Body of pancreas (tissue), 4 donors: ENCODE measurements at regions not wholly inside any gene's neighbourhood (a gene's known extent, or its start where the extent isn't known, plus 50 kb on each side); places are given as distances from the start of the nearest gene placed in this dataset.

ENCODE experiments used
- ATAC-seq: fragments of 150-250 bp; one replicate; pipeline ENCODE4 v1.9.1; 2016
- DNase-seq, 4 donors: peaks; one replicate each; pipeline ENCODE4 v3.0.0-alpha.2; 2019
- H3K27ac ChIP-seq, 4 donors: fragments of 200-600 bp; sonication (generic); 1 replicate in 3 of 4; 2 replicates in 1 of 4; pipeline versions ENCODE4 v1.5.1 to v1.6.1; 2016 to 2019; ENCODE audit warnings: mild to moderate bottlenecking in 1 of 4, mixed read lengths in 1 of 4, moderate library complexity in 1 of 4
- H3K27me3 ChIP-seq, 2 donors: fragments of 200-600 bp; sonication (generic); one replicate each; pipeline ENCODE4 v1.6.0; 2016; ENCODE audit warnings: mild to moderate bottlenecking in 1 of 2
- H3K36me3 ChIP-seq, 2 donors: fragments of 200-600 bp; sonication (generic); replicated peaks in 1 of 2; 2 replicates each; pipeline ENCODE4 v1.5.1; 2016; ENCODE audit warnings: low read depth in 2 of 2; ENCODE audit not compliant: insufficient read depth in 1 of 2
- H3K4me1 ChIP-seq: fragments of 200-600 bp; sonication (generic); one replicate; pipeline ENCODE4 v1.6.0; 2016
- H3K4me3 ChIP-seq, 2 donors: fragments of 200-600 bp; sonication (generic); 1 replicate in 1 of 2; 2 replicates in 1 of 2; pipeline ENCODE4 v1.5.1; 2016 to 2019
- H3K9me3 ChIP-seq, 3 donors: fragments of 200-600 bp; sonication (generic); 1 replicate in 2 of 3; 2 replicates in 1 of 3; pipeline ENCODE4 v1.5.1; 2016
- POLR2A ChIP-seq, 3 donors: fragments of 450-650 bp; IDR thresholded peaks; one replicate each; pipeline ENCODE4 v1.6.1; 2016; ENCODE audit warnings: antibody characterized with exemption in 3 of 3, mild to moderate bottlenecking in 2 of 3
- WGBS, 2 donors: methylation state at CpG; one replicate each; pipeline ENCODE4 v1.1.5; 2017; 5-methylcytosine and 5-hydroxymethylcytosine counted together
- intact Hi-C: fragments of 100-400 bp; cut with DNase I; formaldehyde crosslinking; loops from one replicate; pipeline ENCODE4 v1.15.1; 2023
- TF ChIP-seq, protein P1 (sequence below), 7 experiments: fragments of 450-650 bp in 4 of 7; fragments of 200-600 bp in 3 of 7; sonication (generic) in 3 of 7; IDR thresholded peaks; one replicate each; pipeline ENCODE4 v1.5.1; 2016 to 2019; ENCODE audit warnings: antibody characterized with exemption in 7 of 7

DNA sequence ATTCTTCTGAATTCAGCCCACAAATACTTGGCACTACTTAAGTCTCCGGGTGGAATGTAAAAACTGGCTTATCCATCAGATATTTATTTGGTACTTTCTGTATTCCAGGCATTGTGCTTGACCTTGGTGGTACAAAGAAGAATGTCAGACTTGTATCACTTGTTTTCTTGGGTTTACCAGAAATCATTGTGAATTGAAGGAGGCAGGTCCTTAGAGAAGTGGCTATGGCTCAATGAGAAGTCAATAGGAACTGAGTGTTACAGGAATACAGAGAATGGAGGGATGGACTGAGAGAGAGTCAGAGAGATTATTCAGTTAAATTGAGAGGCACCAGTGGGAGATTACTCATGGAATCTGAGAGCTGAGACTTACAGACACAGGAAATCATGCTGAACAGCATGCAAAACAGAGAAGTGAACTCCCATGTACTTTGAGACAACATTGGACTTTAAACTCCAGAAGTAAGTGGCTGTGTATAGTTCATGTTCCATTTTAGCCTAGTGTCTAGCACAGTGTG is 704.1 kb downstream of the CDH11 start:
- no peak for TF ChIP-seq POLR2A (IDR thresholded peaks at IDR 0.05)
- TF ChIP-seq, protein P1, sequence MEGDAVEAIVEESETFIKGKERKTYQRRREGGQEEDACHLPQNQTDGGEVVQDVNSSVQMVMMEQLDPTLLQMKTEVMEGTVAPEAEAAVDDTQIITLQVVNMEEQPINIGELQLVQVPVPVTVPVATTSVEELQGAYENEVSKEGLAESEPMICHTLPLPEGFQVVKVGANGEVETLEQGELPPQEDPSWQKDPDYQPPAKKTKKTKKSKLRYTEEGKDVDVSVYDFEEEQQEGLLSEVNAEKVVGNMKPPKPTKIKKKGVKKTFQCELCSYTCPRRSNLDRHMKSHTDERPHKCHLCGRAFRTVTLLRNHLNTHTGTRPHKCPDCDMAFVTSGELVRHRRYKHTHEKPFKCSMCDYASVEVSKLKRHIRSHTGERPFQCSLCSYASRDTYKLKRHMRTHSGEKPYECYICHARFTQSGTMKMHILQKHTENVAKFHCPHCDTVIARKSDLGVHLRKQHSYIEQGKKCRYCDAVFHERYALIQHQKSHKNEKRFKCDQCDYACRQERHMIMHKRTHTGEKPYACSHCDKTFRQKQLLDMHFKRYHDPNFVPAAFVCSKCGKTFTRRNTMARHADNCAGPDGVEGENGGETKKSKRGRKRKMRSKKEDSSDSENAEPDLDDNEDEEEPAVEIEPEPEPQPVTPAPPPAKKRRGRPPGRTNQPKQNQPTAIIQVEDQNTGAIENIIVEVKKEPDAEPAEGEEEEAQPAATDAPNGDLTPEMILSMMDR (IDR thresholded peaks at IDR 0.05), result no peak
- Histone ChIP-seq H3K27me3 (no peaks in the 10 kb centered on the region), H3K9me3 (no peaks in the 10 kb centered on the region), H3K36me3 (no peaks in the 10 kb centered on the region), H3K4me3 (no peak overlapping the region), H3K4me1 (no peaks in the 10 kb centered on the region), H3K27ac (no peak overlapping the region)
- 67 to 79% methylated on average over 1 of the region's 1 CpG for WGBS, 2 donors
- intact Hi-C loops, result no loop called here
- no peak for DNase-seq
- no peak for ATAC-seq

DNA sequence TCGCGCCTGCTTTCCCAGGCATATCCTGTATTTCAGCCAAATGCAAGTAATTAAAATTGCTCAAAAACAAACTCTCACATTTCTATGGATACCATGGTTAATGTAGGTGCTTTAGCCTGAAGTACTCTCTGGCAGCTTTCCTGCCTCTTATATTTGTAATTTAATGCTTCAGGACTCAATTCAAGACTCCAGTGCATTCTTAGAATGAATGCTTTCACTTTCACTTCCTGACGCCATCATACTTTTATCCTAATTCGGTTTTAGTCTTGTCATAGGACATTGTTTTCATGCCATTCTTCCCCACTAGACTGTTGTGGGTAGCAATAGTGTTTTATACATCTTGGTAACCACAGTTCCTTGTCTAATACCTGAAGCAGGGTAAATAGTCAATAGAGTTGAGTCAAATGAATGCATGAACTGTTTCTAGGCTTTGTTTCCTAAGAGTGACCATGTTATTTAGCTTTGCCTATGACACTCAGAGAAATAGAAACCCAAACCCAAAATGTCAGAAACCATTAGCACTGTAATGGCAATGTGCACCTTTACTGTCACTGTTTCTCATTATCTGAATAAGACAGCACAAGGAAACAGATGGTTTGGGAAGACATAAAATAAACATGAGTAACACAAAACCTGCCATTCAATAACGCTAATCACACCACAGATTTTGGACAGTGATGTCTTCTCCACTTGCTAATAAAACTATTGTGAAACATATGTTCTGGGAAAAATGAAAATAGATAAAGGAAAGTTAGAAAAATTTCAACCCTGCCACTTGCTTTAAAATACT is 705.5 kb downstream of the CDH11 start:
- TF ChIP-seq POLR2A (IDR thresholded peaks at IDR 0.05), result no peak
- TF ChIP-seq, protein P1 (IDR thresholded peaks at IDR 0.05), result no peak
- ATAC-seq (no peak), DNase-seq (no peak)

DNA sequence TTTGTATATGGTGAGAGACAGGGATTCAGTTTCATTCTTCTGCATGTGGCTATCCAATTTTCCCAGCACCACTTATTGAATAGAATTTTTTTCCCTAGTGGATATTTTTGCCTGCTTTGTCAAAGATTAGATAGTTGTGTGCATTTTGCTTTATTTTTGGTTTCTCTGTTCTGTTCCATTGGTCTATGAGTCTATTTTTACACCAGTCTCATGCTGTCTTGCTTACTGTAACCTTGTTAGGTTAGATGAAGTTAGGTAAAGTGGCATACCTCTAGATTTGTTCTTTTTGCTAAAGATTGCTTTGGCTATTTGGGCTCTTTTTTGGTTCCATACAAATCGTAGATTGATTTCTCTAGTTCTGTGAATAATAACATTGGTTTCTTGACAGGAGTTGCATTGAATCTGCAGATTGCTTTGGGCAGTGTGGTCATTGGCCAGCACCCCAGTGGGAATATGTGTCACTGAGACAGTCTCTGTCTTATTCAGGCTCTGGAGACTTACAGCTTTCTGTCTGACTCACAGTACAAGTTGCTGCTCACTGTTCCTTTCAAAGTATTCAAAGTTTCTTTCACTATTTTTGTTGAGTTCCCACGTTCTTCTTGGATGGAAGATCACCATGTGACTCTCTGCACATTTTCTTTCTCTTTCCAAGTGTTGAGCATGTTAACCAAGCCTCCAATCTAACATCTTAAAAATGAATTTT is 709.1 kb downstream of the CDH11 start:
- 70 to 76% methylated on average over 2 of the region's 2 CpGs for WGBS, 2 donors
- H3K4me1 ChIP-seq, result peaks cover 10% of the 10 kb centered on the region

More for the DNA sequence above, 705.5 kb downstream of the CDH11 start:
- no peak overlapping the region for H3K4me3 ChIP-seq
- no peaks in the 10 kb centered on the region for H3K4me1 ChIP-seq
- intact Hi-C loops, result no loop called here
- no peaks in the 10 kb centered on the region for H3K27me3 ChIP-seq
- no peak overlapping the region for H3K27ac ChIP-seq
- no peaks in the 10 kb centered on the region for H3K36me3 ChIP-seq
- no peaks in the 10 kb centered on the region for H3K9me3 ChIP-seq
- 64 to 73% methylated on average over 5 of the region's 5 CpGs for WGBS, 2 donors

DNA sequence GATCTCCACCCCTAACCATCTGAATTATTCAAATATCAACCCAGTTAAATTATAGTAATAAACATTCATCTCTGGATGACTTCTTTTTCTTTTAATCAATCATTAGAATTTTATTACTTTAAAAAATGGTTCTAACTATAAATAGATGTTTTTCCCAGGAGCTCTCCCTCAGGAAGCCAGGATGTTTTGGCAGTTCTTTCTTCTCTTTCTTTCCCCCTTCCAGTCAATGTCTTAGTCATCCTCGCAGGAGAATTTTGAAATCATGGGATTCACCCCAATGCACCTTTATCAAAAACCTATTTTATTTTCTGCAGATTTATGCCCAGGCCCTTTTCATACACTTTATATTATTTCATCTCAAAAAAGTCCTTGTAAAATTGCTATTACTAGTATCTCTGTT is 711.6 kb downstream of the CDH11 start:
- ATAC-seq (no peak), DNase-seq (no peak)
- Histone ChIP-seq H3K27me3 (no peaks in the 10 kb centered on the region), H3K9me3 (no peaks in the 10 kb centered on the region), H3K36me3 (no peaks in the 10 kb centered on the region), H3K27ac (no peak overlapping the region), H3K4me3 (no peak overlapping the region), H3K4me1 (peaks cover 10% of the 10 kb centered on the region)
- TF ChIP-seq POLR2A (IDR thresholded peaks at IDR 0.05), result no peak
- TF ChIP-seq, protein P1 (IDR thresholded peaks at IDR 0.05), result no peak
- intact Hi-C loops, result no loop called here
- 42 to 93% methylated on average over 1 of the region's 1 CpG for WGBS, 2 donors

More for the DNA sequence above, 709.1 kb downstream of the CDH11 start:
- Histone ChIP-seq H3K27ac (no peak overlapping the region), H3K36me3 (no peaks in the 10 kb centered on the region), H3K9me3 (no peaks in the 10 kb centered on the region), H3K27me3 (no peaks in the 10 kb centered on the region), H3K4me3 (no peak overlapping the region)
- intact Hi-C loops, result no loop called here
- no peak for DNase-seq
- no peak for TF ChIP-seq POLR2A (IDR thresholded peaks at IDR 0.05)
- TF ChIP-seq, protein P1 (IDR thresholded peaks at IDR 0.05), result no peak
- ATAC-seq, result no peak
